K562 (cell line): ENCODE measurements at regions not wholly inside any gene's neighbourhood (a gene's known extent, or its start where the extent isn't known, plus 50 kb on each side); places are given as distances from the start of the nearest gene placed in this dataset.

Experiments used
- ATAC-seq: fragments of 200-7000 bp; cut with Tn5 transposase; 3 replicates; pipeline ENCODE4 v1.9.1; 2020; ENCODE audit warnings: moderate library complexity
- BruUV-seq: library from RNA; stranded (reverse); fragments of 400-500 nt; replicated peaks from 2 replicates; lab custom pipeline; 2021; lab: Mats Ljungman, UMichigan
- CTCF ChIA-PET: fragments of 300-600 bp; formaldehyde crosslinking; extraction: SDS; loops from one replicate; lab custom pipeline; 2021; ENCODE audit warnings: low intra/inter-chr PET ratio; lab: Yijun Ruan, JAX
- POLR2A ChIA-PET: fragments of 300-600, 350-650 bp; sonication (Branson Sonifier 250); formaldehyde crosslinking; extraction: SDS; loops from one replicate; lab custom pipeline; 2021; ENCODE audit warnings: antibody characterized with exemption, inconsistent platforms; lab: Yijun Ruan, JAX
- DNase-seq, 4 experiments: peaks; one replicate each; pipeline versions ENCODE4 v3.0.0 to v3.0.0-alpha.2; 2011 to 2018; ENCODE audit warnings: low spot score in 3 of 4, mixed read lengths in 3 of 4; ENCODE audit errors: extremely low read depth in 1 of 4
- FAIRE-seq: peaks from 2 replicates; lab custom pipeline; 2011; peaks lifted over from hg19 to GRCh38; lab: Jason Lieb, UNC
- H2AFZ ChIP-seq: 2 replicates; pipeline ENCODE4 v1.6.0; 2011; ENCODE audit warnings: low read depth, low read length, control low read depth, inconsistent platforms
- H3K27ac ChIP-seq: fragments of 200-600 bp; 3 replicates; pipeline ENCODE4 v1.8.0; 2011; ENCODE audit warnings: low read depth, mild to moderate bottlenecking, control low read depth, inconsistent platforms, low read length, moderate library complexity, mixed read lengths; ENCODE audit errors: extremely low read depth
- H3K27me3 ChIP-seq, 2 experiments: fragments of 300-600 bp in 1 of 2; 2 replicates in 1 of 2; 3 replicates in 1 of 2; pipeline versions ENCODE4 v1.6.0 to v1.8.0; 2011; ENCODE audit warnings: inconsistent platforms in 2 of 2, low read length in 2 of 2, mild to moderate bottlenecking in 1 of 2, mixed read lengths in 1 of 2, moderate library complexity in 1 of 2; ENCODE audit not compliant: control insufficient read depth in 2 of 2, insufficient read depth in 2 of 2
- H3K36me3 ChIP-seq: fragments of 300-600 bp; 3 replicates; pipeline ENCODE4 v1.8.0; 2011; ENCODE audit warnings: mild to moderate bottlenecking, low read length, inconsistent platforms; ENCODE audit not compliant: control insufficient read depth, insufficient read depth
- H3K4me1 ChIP-seq, 2 experiments: fragments of 200-600 bp in 1 of 2; replicated peaks in 1 of 2; 2 replicates in 1 of 2; 3 replicates in 1 of 2; pipeline versions ENCODE4 v1.5.1 to v1.8.0; 2011; ENCODE audit warnings: inconsistent platforms in 2 of 2, low read length in 2 of 2, mild to moderate bottlenecking in 1 of 2, mixed read lengths in 1 of 2, moderate library complexity in 1 of 2; ENCODE audit not compliant: control insufficient read depth in 2 of 2, insufficient read depth in 2 of 2
- H3K4me2 ChIP-seq: 2 replicates; pipeline ENCODE4 v1.6.1; 2011; ENCODE audit warnings: low read length, control low read depth, inconsistent platforms, mixed read lengths; ENCODE audit not compliant: insufficient read depth
- H3K4me3 ChIP-seq: fragments of 200-600 bp; sonication (generic), shearing (Covaris generic); 2 replicates; pipeline ENCODE4 v1.5.1; 2016; ENCODE audit warnings: control low read depth, inconsistent platforms
- H3K79me2 ChIP-seq: fragments of 200-600 bp; 3 replicates; pipeline ENCODE4 v1.8.0; 2011; ENCODE audit warnings: low read length, inconsistent platforms; ENCODE audit not compliant: control insufficient read depth, insufficient read depth
- H3K9ac ChIP-seq, 2 experiments: 2 replicates each; pipeline versions ENCODE4 v1.6.0 to v1.6.1; 2011; ENCODE audit warnings: low read depth in 2 of 2, low read length in 2 of 2, control low read depth in 1 of 2, inconsistent platforms in 1 of 2, mild to moderate bottlenecking in 1 of 2, mixed read lengths in 1 of 2; ENCODE audit not compliant: insufficient read depth in 1 of 2
- H3K9me1 ChIP-seq: one replicate; pipeline ENCODE4 v1.6.0; 2011; ENCODE audit warnings: inconsistent platforms, mild to moderate bottlenecking, low read length, moderate library complexity; ENCODE audit not compliant: control insufficient read depth, insufficient read depth
- H3K9me3 ChIP-seq: replicated peaks from 2 replicates; pipeline ENCODE4 v1.5.1; 2011; ENCODE audit warnings: low read depth, low read length, inconsistent platforms; ENCODE audit not compliant: control insufficient read depth, insufficient read depth
- H4K20me1 ChIP-seq: replicated peaks from 2 replicates; pipeline ENCODE4 v1.6.1; 2011; ENCODE audit warnings: low read length, inconsistent platforms, mixed read lengths; ENCODE audit not compliant: control insufficient read depth, insufficient read depth
- MED1 ChIP-seq: sonication (generic); formaldehyde crosslinking; IDR thresholded peaks from 2 replicates; pipeline ENCODE4 v1.8.1; 2023; ENCODE audit warnings: missing genetic modification reagents, borderline replicate concordance
- NFXL1 ChIP-seq: fragments of 450-650 bp; formaldehyde crosslinking; IDR thresholded peaks from 2 replicates; pipeline ENCODE4 v1.4.0; 2021; ENCODE audit warnings: mild to moderate bottlenecking
- SPI1 ChIP-seq: IDR thresholded peaks from 2 replicates; pipeline ENCODE4 v1.6.1; 2011; ENCODE audit warnings: low read depth, low read length, control low read depth, borderline replicate concordance
- TBP ChIP-seq: optimal IDR thresholded peaks from 2 replicates; pipeline ENCODE3; 2011; ENCODE audit warnings: low read depth, low read length, improper control_type of control experiment
- TEAD1 ChIP-seq, 2 experiments: fragments of 450-650 bp in 1 of 2; sonication (generic) in 1 of 2; formaldehyde crosslinking; IDR thresholded peaks; 2 replicates each; pipeline versions ENCODE4 v1.4.0 to v1.8.0; 2020 to 2022; ENCODE audit warnings: mild to moderate bottlenecking in 2 of 2, missing genetic modification reagents in 1 of 2
- ZC3H11A ChIP-seq: IDR thresholded peaks from 2 replicates; pipeline ENCODE4 v1.6.1; 2012; ENCODE audit warnings: low read depth, low read length, improper control_type of control experiment
- ZNF282 ChIP-seq: sonication (generic); formaldehyde crosslinking; IDR thresholded peaks from 2 replicates; pipeline ENCODE4 v1.8.1; 2023; ENCODE audit warnings: missing genetic modification reagents
- ZNF695 ChIP-seq: fragments of 450-650 bp; formaldehyde crosslinking; IDR thresholded peaks from 2 replicates; pipeline ENCODE4 v1.4.0; 2020; ENCODE audit warnings: mild to moderate bottlenecking, moderate library complexity
- ZSCAN32 ChIP-seq: fragments of 450-650 bp; formaldehyde crosslinking; IDR thresholded peaks from 2 replicates; pipeline ENCODE4 v1.4.0; 2020; ENCODE audit warnings: mild to moderate bottlenecking, moderate library complexity
- WGBS: fragments of 100-300 bp; shearing (Covaris generic); methylation state at CpG from one replicate; pipeline ENCODE4 v1.1.6; 2016; ENCODE audit warnings: low coverage, mixed read lengths; ENCODE audit not compliant: insufficient coverage; ENCODE audit errors: missing lambda C conversion rate; 5-methylcytosine and 5-hydroxymethylcytosine counted together
- in situ Hi-C: fragments of 300-500 bp; cut with MboI; formaldehyde crosslinking; loops from 4 replicates; pipeline ENCODE4 v1.15.0; 2018; ENCODE audit warnings: inconsistent platforms, mixed read lengths
- intact Hi-C: fragments of 100-400 bp; cut with micrococcal nuclease; formaldehyde crosslinking; loops from 2 replicates; pipeline ENCODE4 v1.14.2; 2022
- TF ChIP-seq, protein P1 (sequence below): fragments of 150-350 bp; conservative IDR thresholded peaks from 2 replicates; pipeline ENCODE4 v1.6.1; 2014; ENCODE audit warnings: low read length
- TF ChIP-seq, protein P2 (sequence below): sonication (generic); formaldehyde crosslinking; IDR thresholded peaks from 2 replicates; pipeline ENCODE4 v1.8.0; 2022; ENCODE audit warnings: mild to moderate bottlenecking, low read depth, missing genetic modification reagents

GRCh38 chr10:78762086-78762630 lies 306.6 kb upstream of the ZMIZ1 start:
- no TSS peak for BruUV-seq
- WGBS = 1% methylated on average over 7 of the region's 7 CpGs
- ChIA-PET CTCF (no interaction called here), POLR2A (interaction anchor here (1.8 kb wide), 1 partner anchor 8 kb away, joined by 4 read pairs; no protein-coding TSS in a partner anchor)
- H3K4me3 ChIP-seq = no peak overlapping the region
- H3K27ac ChIP-seq = no peak overlapping the region
- peaks cover 9% of the 10 kb centered on the region for H4K20me1 ChIP-seq
- H2AFZ ChIP-seq = no peak overlapping the region
- H3K27me3 ChIP-seq = peaks cover 32 to 74% of the 10 kb centered on the region in 2 experiments; a peak in 4 of 5 replicates
- TF ChIP-seq MED1 (CRISPR knock-in tag) = no peak
- no peak for TF ChIP-seq SPI1
- no peak for TF ChIP-seq NFXL1
- no peak for TF ChIP-seq ZC3H11A
- no peak for TF ChIP-seq ZNF695
- TF ChIP-seq, protein P1, sequence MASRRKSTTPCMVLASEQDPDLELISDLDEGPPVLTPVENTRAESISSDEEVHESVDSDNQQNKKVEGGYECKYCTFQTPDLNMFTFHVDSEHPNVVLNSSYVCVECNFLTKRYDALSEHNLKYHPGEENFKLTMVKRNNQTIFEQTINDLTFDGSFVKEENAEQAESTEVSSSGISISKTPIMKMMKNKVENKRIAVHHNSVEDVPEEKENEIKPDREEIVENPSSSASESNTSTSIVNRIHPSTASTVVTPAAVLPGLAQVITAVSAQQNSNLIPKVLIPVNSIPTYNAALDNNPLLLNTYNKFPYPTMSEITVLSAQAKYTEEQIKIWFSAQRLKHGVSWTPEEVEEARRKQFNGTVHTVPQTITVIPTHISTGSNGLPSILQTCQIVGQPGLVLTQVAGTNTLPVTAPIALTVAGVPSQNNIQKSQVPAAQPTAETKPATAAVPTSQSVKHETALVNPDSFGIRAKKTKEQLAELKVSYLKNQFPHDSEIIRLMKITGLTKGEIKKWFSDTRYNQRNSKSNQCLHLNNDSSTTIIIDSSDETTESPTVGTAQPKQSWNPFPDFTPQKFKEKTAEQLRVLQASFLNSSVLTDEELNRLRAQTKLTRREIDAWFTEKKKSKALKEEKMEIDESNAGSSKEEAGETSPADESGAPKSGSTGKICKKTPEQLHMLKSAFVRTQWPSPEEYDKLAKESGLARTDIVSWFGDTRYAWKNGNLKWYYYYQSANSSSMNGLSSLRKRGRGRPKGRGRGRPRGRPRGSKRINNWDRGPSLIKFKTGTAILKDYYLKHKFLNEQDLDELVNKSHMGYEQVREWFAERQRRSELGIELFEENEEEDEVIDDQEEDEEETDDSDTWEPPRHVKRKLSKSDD = no peak
- no peak for TF ChIP-seq ZNF282
- TF ChIP-seq, protein P2, sequence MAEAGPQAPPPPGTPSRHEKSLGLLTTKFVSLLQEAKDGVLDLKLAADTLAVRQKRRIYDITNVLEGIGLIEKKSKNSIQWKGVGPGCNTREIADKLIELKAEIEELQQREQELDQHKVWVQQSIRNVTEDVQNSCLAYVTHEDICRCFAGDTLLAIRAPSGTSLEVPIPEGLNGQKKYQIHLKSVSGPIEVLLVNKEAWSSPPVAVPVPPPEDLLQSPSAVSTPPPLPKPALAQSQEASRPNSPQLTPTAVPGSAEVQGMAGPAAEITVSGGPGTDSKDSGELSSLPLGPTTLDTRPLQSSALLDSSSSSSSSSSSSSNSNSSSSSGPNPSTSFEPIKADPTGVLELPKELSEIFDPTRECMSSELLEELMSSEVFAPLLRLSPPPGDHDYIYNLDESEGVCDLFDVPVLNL (CRISPR knock-in tag) = no peak
- no peak for TF ChIP-seq TBP
- TF ChIP-seq ZSCAN32 (CRISPR knock-in tag) = no peak
- no peak for TF ChIP-seq TEAD1 (CRISPR knock-in tag; IDR thresholded peaks at IDR 0.05)
- DNase-seq (no peak), ATAC-seq (no peak), FAIRE-seq (no peak)
- H3K9ac ChIP-seq = no peak overlapping the region
- no peaks in the 10 kb centered on the region for H3K79me2 ChIP-seq
- H3K4me1 ChIP-seq = no peaks in the 10 kb centered on the region
- in situ Hi-C loops (no loop called here), intact Hi-C loops (no loop called here)
- H3K36me3 ChIP-seq = no peaks in the 10 kb centered on the region
- no peak overlapping the region for H3K4me2 ChIP-seq
- H3K9me1 ChIP-seq = peaks cover 4% of the 10 kb centered on the region
- H3K9me3 ChIP-seq = no peaks in the 10 kb centered on the region
